Fibroblast of skin of right biceps (primary cell): ENCODE measurements at regions not wholly inside any gene's neighbourhood (a gene's known extent, or its start where the extent isn't known, plus 50 kb on each side); places are given as distances from the start of the nearest gene placed in this dataset.
"Not testable (repeated sequence)": the region's sequence is repeated elsewhere in the genome, so short reads cannot be mapped to it uniquely, and the experiment has no call there.

ENCODE experiments used
- DNase-seq: peaks from one replicate; pipeline ENCODE4 v3.0.0-alpha.2; 2013

DNA sequence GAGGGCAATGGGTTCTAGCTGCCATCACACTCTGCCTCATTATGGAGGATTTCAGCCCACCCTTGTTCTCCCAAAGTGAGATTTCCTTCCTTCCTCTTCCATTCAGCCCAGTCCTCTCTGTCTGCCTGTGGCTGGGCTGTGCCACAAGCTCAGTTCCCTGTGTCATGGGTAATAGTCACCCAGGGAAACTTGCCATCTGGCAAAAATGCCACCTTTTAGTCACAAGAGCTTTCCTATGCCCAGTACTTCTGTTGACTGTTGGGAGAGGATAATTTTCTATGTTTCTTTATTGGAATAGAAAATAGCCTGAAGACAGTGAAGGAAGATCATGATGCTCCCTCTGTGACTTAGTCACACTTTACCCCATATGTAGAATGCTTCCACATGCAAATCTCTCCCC lies 71.4 kb downstream of the TLR4 start:
- no peak for DNase-seq

DNA sequence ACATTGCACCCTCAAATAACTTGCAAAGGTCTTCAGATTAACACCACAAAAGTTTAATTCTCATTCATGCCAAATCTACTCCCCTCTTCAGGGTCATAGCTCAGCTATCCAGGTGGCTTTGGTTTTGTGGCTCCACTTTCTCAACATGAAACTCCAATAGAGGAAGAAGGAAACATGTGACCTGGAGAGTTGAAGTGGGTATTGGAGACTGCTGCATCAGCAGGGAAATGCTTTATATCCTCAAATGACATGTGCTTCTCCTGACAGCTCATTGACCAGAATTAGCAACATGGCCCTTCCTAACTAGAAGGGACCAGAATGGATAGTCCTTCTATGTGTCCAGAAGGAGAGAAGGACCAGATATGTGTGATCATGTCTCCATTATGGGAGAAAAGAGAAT lies 73.6 kb downstream of the TLR4 start:
- DNase-seq: no peak

DNA sequence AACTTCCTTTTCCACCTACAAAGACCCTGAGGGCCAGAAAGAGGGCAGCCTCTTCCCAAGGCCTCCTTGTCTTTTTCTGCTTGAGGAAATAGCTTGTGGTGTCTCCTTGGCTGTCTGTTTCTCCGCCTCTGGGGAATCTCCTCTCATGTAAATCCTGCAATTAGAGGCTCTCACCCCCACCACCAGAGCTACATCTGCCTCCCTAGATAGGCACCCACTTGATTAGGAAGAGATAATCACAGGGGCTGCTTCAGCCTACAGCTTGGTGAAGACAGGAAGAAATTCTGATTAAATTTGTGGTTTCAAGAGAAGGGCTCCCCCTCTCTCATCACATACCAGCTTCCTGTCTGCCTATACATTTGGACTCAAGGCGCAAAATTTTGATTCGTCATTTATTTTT lies 75.6 kb downstream of the TLR4 start:
- peak; percentile 13 for DNase-seq

DNA sequence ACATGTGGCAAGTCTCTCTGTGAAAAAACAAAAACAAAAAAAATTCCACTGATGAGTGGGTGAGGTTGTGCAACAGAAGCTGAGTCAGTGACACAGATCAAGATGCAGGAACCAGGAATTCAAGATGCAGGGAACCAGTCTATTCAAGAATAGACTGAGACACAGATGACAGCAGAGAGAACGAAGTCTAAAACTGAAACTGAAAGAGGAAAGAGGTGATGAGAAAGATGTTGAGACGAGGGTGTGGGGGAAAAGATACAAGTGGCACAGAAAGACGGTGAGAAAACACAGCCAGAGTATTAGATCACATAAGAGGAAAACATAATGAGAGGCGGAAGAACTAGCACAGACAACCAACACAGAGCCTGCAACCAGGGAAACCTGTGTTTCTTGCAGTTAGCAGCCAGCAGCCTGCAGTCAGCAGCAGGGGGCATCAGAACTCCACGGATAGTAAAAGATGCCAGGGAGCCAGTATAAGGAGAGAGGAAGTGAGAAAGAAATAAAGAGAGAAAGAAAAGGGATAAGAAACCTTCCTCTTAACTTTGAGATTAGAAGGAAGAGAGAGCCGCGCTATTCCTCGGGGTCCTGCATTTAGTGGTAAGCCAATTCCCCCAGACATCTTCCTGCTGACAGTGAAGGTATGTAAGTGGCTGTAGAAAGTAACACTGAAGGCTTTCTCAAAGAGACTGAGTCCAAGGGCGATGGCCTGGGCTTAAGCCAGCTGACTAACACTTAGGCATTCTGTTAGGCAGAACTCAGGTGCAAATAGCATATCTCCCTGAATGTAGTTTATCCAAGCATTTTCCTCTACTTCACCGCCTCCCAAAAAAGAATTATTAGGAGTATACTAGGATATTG lies 79.0 kb downstream of the TLR4 start:
- peak; percentile 58 for DNase-seq

DNA sequence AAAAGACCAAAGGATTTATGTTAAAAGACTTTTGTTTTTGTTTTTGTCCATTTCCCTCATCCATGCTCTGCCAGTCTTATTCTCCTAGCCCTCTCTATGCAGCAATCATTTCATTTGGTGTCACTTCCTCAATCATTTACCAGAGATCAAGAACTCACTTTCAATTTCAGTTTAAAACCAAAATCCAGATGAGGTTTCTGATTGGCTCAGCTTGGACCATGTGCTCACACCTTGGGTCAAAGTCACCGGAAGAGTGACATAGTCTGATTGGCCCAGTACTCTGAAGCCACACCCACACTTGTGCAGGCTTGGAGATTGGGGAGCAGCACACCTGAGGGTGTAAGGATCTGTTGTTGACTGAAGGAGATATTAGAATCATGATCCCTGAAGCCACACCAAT lies 79.6 kb downstream of the TLR4 start:
- DNase-seq: no peak

DNA sequence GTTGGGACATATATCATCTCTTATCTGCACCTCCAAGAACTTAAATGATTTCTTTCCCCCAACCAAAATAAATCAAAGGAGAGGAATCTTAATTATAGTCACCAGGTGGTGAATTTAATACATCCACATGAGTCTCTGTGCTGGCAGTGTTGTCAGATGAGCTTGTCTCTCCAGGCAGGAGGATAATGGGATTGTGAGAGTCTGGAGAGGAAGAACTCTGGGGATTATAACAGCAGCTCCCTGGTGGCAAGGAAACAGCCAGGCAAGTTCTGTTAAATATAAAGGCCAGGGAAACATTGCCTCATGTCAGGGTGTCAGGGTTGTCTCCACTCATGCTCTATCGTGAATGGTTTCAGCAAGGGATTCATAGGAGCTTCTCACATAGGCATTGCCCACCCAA lies 80.8 kb downstream of the TLR4 start:
- no peak for DNase-seq

DNA sequence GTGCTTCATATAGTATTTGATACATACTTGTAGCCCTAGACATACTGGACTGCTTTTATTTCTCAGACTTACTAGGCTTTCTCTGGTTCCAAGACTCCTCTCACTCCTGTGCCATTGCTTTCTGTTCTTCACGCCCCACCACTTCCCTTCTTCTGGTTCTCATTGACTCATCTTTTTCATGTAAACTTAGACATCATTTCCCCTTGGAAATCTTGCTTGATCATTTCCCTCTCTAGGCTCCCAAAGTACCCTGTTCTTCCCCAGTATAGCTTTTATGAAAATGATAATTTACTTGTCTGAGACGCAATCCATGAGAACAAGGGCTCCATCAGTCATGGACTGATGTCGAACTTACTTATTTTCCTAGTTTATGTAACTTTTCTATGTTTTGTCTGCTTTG lies 83.5 kb downstream of the TLR4 start:
- DNase-seq: no peak

DNA sequence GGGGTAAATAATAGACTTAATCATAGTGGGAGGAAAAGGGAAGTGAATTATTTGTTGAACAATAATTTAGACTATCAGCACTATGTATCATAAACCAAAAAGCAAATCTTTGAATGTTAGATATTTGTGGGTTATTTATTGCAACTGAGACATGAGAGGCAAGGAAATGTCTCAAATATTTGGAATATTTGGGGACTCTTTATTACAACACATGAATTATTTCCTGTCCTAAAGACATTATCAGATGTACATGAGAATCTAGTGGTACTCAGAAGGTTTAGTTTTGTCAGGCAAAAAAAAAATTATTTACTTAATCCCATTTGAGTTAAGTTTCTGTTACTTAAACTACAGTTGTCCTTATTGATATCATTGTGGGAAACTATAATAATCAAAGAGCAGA lies 91.1 kb downstream of the TLR4 start:
- no peak for DNase-seq

DNA sequence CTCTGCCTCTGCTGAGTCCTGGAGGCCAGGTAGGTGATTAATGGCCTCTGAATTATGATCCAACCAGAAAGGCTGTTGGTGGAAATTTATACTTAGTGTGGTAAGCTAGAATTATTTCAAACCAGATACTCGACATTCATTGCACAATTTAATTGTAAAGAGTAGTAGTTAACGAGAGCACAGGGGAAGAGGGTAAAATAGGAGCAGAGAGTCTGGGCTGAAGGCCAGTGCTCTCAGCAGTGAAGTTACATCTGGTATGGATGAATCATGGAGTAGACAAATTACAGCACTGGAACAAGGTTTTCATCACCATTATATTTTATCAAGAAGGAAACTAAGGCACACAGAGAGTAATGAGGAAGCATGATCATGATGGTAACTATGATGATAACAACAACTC lies 92.5 kb downstream of the TLR4 start:
- peak; percentile 13 for DNase-seq

DNA sequence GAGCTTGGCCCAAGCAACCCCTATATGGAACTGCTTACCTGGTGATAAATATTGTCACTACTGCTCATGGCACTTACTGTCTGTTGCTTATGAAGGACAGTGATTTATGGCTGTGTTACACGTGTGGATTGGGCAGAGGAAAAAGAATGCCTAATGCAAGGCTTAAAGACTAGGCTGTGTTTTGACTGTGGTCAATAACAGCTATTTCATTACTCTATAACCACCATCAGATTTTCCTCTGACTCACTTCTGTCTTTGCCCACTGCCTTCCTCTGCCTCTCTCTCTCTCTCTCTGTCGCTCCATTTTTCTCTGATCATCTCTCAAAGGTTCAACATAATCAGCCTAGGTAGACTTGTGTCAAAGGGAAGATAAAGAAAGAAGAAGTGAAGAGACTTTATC lies 96.2 kb downstream of the TLR4 start:
- no peak for DNase-seq

DNA sequence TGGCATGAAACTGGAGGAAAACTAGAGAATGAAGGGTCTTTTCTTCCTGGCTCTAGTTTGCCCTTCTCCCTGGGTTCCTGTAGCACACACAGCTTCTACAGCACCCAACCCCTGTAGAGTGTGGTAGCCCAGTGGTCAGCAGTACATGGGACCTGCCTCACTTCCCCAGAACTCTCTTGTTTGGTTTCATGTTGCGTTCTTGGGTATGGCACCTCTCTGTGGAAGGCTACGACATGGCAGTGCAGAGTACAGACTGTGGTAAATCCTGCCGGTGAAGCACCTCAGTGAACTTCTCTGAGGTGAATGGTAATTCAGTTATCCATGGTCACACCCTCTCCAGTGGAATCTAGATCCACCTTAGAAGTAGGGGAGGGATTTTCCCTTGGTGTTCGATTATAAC lies 105.5 kb downstream of the TLR4 start:
- no peak for DNase-seq

DNA sequence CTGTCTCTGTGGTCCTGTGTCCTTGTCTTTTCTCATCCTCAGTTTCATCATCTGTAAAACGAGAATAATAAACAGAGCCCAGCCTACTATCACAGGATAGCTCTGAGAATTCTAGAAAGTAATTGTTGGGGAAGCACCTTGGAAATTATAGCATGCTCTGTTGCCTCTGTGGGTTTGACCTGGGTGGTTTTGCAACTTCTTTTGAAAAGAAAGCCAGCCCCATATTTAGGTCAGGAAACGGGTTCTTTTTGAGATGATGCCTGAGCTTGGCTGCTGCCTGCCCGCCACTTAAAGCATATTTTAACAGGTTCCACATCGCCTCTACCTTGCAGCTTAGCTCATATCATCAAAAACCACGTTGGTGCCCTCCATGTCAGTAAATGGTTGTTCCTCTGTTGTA lies 111.1 kb downstream of the TLR4 start:
- no peak for DNase-seq

DNA sequence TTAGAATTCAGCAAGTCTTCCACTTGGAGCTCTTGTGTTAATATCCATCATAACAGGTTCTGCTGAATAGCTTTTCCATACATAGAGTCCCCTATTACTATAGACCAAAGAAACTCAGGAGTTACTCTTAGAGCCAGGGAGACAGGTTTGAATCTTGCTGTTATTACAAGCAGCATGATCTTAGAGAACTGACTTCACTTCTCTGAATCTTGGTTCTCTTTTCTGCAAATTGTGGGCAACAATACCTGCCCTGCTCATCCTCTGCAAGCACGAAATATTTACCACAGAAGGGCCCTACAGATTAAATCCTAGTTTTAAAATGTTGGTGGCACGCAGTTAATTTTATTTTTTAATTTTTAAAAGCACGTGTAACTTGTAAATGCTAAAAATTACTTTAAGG lies 111.7 kb downstream of the TLR4 start:
- no peak for DNase-seq

DNA sequence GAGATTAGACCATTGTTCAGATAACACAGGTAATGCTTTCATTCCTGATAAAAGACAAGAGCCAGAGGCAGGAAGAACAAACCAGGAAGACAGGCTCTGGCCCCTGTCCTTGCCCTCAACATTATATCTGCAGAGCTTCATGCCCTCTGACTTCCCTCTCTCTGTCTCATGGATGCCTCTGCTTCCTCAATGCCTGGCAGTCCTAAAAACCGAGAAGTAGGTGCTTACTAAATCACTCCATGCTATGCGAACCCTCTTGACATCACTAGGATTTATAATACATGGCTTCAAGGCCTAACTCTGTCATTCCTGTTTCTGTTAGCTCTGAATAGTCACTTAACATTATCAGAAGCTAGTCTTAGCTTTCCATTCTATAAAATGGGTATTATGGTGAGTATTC lies 117.8 kb downstream of the TLR4 start:
- no peak for DNase-seq

DNA sequence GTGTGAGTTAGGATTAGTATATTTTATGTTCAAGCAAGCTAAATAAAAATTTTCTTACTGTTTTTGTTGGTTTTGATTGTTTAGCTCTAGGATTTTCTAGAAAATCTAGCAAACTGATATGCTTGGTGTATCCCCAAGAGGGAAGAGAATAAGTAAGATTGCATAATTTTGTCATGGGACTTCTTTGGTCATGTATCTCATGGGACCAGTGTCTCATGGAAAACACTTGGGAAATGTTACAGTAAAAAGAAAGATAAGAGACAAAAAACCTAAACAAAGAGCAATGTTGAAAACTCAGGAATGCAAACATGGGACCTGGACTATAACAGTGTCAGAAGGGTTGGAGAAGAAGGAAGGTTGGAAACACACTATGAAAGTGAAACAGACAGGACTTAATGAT lies 119.4 kb downstream of the TLR4 start:
- DNase-seq: no peak

DNA sequence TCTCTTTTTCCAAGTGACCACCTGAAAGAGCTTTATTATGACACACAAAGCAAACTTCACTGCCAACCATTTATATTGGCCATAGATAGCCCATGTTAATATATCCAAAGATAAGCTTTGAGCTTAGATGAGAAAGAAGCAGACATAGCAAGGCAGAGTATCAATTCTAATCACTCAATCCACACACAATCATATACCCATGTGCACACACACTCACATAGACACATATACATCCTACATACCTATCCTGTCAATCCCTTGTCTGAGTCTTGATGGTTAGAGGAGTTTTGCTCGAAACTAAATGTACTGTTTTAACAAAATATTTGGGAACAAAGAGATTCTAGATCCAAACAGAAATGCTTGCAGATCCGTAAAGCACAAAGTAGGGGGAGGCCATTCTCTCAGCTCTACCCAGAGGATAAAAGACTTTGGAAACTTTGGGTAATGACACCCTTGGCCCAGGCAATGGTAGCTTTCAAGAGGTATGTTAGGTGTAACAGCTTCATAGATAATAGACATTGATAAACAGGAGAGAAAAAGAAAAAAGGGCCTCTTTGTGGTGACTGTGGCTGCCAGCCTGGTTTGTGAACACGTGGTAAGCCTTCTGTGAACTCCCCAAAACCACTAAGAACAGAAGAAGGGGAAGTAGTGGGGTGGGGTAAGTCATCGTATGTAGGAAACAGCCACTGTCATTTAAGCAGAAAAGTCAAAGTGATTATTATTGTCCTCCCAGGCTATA lies 121.6 kb downstream of the TLR4 start:
- DNase-seq: no peak

DNA sequence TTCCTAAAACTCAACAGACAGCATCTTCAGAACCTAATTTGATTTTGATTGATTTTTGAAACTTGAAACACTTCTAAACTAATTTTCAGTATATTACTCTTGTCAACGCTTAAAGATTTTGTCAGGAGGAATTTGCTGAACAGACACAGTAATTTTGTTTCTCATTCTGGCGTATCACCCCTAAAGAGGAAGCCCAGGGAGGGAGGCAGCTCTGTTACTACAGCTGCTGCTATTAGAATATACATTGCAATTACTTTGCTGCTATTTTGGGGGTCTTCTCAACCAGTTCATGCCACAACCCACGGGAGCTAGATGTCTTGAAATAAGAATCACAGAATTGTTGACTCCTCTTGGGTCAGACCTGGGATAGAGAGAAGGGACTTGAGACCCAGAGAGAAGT lies 122.6 kb downstream of the TLR4 start:
- DNase-seq: no peak

DNA sequence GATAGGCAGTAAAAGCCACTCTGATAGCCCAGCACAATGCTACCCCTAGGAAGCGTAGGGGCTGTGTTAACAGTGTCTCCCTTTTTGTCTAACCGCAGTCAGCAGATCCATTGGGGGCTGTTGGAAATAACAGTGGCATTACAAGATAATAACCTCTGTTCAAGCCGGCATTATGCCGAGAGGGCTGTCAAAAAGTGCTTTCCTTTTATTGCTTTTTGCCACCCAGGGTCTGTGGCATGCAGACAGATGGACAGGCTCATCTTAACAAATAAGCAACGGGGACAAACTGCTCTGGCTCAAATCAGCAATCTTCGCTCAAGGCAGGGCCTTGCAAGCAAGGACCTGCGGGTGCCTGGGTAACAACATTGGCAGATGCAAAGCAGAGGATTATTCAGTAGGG lies 123.3 kb downstream of the TLR4 start:
- no peak for DNase-seq

DNA sequence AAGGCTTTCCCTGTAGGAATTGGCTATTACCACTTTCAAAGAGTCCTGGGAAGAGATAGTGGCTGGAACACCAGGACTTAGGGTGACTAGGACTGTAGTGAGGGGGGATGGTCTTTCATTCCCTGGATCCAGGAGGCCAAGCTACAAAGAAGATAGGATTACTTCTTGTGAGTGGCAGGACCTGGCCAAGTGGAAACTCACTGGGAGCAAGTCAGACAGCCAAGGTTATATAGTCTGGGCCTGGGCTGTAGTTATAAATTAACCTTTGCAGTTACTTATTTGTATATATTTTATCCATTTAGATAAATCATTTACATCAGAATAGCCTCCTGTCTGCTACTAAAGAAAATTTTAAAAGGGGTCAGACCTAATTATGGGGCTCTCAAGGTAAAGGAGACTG lies 124.3 kb downstream of the TLR4 start:
- no peak for DNase-seq

DNA sequence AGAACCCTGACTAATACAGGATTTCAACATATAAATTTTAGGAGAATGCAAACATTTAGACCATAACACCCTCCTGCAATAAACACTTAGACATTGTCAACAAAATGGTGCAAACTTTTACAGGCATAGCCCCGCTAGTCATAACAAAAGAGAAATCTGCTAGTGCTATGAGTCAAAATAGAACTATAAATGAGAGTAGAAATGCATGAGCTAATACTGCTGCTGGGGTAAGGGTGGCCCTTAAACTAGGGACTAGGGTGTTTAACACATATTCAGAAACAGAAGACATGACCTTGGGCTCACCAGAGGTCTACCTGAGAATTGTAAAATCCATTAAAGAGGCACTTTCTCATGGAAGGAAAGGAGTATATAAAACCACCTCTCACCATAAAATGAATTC lies 131.6 kb downstream of the TLR4 start:
- DNase-seq: no peak

DNA sequence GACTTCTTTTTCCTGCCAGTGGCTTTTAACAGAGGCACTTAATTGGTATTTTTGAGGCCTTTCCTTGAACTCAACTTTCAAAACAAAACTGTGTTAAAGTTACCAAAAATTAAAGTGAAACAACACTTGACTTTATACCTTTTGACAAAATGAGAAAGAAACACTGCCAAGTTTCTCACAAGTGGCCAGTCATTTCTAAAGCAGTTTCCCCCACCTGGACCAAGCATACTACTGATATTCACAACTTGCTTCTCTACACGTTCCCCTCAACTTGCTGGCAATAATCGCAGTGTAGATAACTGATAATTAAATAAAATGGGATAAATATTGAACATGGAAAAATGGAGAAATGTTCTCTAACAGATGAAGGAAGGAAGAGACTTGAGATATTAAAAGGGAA lies 135.7 kb downstream of the TLR4 start:
- DNase-seq: no peak

DNA sequence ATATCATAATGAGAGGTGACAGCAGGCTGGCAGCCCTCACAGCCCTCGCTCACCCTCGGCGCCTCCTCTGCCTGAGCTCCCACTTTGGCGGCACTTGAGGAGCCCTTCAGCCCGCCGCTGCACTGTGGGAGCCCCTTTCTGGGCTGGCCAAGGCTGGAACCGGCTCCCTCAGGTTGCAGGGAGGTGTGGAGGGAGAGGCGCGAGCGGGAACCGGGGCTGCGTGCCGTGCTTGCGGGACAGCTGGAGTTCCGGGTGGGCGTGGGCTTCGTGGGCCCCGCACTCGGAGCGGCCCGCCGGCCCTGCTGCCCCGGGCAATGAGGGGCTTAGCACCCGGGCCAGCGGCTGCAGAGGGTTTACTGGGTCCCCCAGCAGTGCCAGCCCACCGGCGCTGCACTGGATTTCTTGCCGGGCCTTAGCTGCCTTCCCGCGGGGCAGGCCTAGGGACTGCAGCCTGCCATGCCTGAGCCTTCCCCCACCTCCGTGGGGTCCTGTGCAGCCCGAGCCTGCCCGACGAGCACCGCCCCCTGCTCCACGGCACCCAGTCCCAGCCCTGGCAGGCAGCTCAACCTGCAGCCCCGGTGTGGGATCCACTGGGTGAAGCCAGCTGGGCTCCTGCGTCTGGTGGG lies 147.7 kb downstream of the TLR4 start:
- not testable (repeated sequence) for DNase-seq

DNA sequence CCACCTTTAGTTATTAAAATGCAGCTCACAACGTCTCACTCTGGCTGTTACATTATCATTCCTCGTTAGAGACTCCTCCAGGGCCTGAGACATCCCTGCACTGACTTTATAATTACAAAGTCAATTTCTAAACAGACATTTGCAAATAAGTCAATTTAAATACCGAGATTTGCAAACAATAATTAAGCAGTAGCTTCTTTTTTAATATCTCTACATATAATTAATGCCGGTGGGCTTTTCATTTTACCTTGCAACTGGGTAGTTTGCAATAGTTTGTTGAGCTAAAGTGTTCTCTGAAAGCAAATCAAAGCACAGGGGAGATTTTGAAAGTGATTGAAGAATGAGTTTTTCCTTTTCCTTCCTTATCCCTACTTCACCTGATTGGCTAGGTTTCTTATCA lies 154.4 kb downstream of the TLR4 start:
- no peak for DNase-seq

DNA sequence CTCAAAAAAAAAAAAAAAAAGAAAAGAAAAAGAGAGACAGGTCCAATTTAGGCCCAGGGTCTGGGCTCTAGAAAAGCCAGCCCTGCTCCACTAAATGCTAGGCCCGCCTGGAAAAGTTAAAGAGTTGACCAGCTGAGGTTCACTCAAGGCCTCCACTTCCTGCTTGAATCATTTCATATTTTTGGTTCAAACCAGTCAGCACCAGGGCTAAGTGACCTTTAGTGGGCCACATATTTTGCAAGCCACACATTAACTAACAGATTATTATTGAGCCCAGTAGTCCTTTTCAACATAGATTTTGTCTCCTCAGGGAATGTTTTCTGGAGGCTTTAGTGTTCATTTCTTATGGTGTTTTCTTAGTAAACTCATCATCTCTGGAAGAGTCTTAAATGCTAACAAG lies 156.6 kb downstream of the TLR4 start:
- DNase-seq: no peak
